HEK293T (cell line): ENCODE measurements at regions not wholly inside any gene's neighbourhood (a gene's known extent, or its start where the extent isn't known, plus 50 kb on each side); places are given as distances from the start of the nearest gene placed in this dataset.

Source experiments
- CTCF ChIA-PET: fragments of 350-600 bp; formaldehyde crosslinking; extraction: SDS; loops from one replicate; lab custom pipeline; 2021; ENCODE audit warnings: antibody characterized with exemption, inconsistent platforms; lab: Yijun Ruan, JAX
- POLR2A ChIA-PET: fragments of 350-600 bp; formaldehyde crosslinking; extraction: SDS; loops from one replicate; lab custom pipeline; 2020; ENCODE audit warnings: antibody characterized with exemption, inconsistent platforms; lab: Yijun Ruan, JAX
- DNase-seq: peaks from one replicate; pipeline ENCODE4 v3.0.0; 2012; ENCODE audit warnings: mixed read lengths; ENCODE audit errors: extremely low spot score
- ARNT ChIP-seq: fragments of 450-650 bp; IDR thresholded peaks from 2 replicates; pipeline ENCODE4 v1.6.1; 2017; ENCODE audit warnings: mild to moderate bottlenecking
- BHLHE40 ChIP-seq: fragments of 450-650 bp; IDR thresholded peaks from 2 replicates; pipeline ENCODE4 v1.6.1; 2016; ENCODE audit warnings: mild to moderate bottlenecking, moderate library complexity, borderline replicate concordance
- CTBP1 ChIP-seq: fragments of 450-650 bp; IDR thresholded peaks from 2 replicates; pipeline ENCODE4 v1.6.1; 2016; ENCODE audit warnings: borderline replicate concordance
- ELF4 ChIP-seq: fragments of 450-650 bp; IDR thresholded peaks from 2 replicates; pipeline ENCODE4 v1.6.1; 2017; ENCODE audit warnings: antibody characterized with exemption
- FOXA1 ChIP-seq: fragments of 450-650 bp; IDR thresholded peaks from 2 replicates; pipeline ENCODE4 v1.6.1; 2016; ENCODE audit warnings: mild to moderate bottlenecking
- FOXK2 ChIP-seq: fragments of 450-650 bp; IDR thresholded peaks from 2 replicates; pipeline ENCODE4 v1.6.1; 2016; ENCODE audit warnings: mild to moderate bottlenecking
- FOXM1 ChIP-seq: fragments of 450-650 bp; IDR thresholded peaks from 2 replicates; pipeline ENCODE4 v1.6.1; 2017; ENCODE audit warnings: mild to moderate bottlenecking, borderline replicate concordance
- HDGF ChIP-seq: fragments of 450-650 bp; IDR thresholded peaks from 2 replicates; pipeline ENCODE4 v1.6.1; 2017; ENCODE audit warnings: antibody characterized with exemption, borderline replicate concordance
- L3MBTL2 ChIP-seq: fragments of 450-650 bp; conservative IDR thresholded peaks from 2 replicates; pipeline ENCODE4 v1.6.1; 2016; ENCODE audit warnings: mild to moderate bottlenecking
- LEF1 ChIP-seq: fragments of 450-650 bp; IDR thresholded peaks from 2 replicates; pipeline ENCODE4 v1.6.1; 2017; ENCODE audit warnings: mild to moderate bottlenecking, borderline replicate concordance
- NFRKB ChIP-seq: fragments of 450-650 bp; IDR thresholded peaks from 2 replicates; pipeline ENCODE4 v1.6.1; 2016; ENCODE audit warnings: mild to moderate bottlenecking, moderate library complexity
- PKNOX1 ChIP-seq: fragments of 450-650 bp; IDR thresholded peaks from 2 replicates; pipeline ENCODE4 v1.6.1; 2016
- SP1 ChIP-seq: fragments of 450-650 bp; IDR thresholded peaks from 2 replicates; pipeline ENCODE4 v1.6.1; 2017
- SUZ12 ChIP-seq: fragments of 450-650 bp; IDR thresholded peaks from 2 replicates; pipeline ENCODE4 v1.6.1; 2016; ENCODE audit warnings: mild to moderate bottlenecking
- TARDBP ChIP-seq: fragments of 450-650 bp; IDR thresholded peaks from 2 replicates; pipeline ENCODE4 v1.6.1; 2016
- ZNF384 ChIP-seq: fragments of 450-650 bp; IDR thresholded peaks from 2 replicates; pipeline ENCODE4 v1.6.1; 2016

GRCh38 chr13:58134525-58134924 lies 503.0 kb downstream of the PCDH17 start:
- DNase-seq: no peak
- POLR2A ChIA-PET: no interaction called here

GRCh38 chr13:58142952-58143351 lies 511.4 kb downstream of the PCDH17 start:
- POLR2A ChIA-PET: no interaction called here
- DNase-seq: no peak
- TF ChIP-seq HDGF: no peak
- TF ChIP-seq SP1: no peak
- no peak for TF ChIP-seq PKNOX1
- TF ChIP-seq FOXA1: no peak
- CTCF ChIA-PET: no interaction called here

More at GRCh38 chr13:58134525-58134924, 503.0 kb downstream of the PCDH17 start:
- TF ChIP-seq ELF4 (no peak), TARDBP (no peak), PKNOX1 (no peak), SUZ12 (no peak), HDGF (no peak), BHLHE40 (no peak), NFRKB (no peak), ARNT (no peak), CTBP1 (no peak), FOXK2 (no peak), L3MBTL2 (no peak), FOXA1 (no peak), ZNF384 (no peak)
- CTCF ChIA-PET: no interaction called here

- ChIA-PET POLR2A (no interaction called here), CTCF (no interaction called here)
- no peak for TF ChIP-seq HDGF
- no peak for DNase-seq
Observed at GRCh38 chr13:58144616-58145015, 513.1 kb downstream of the PCDH17 start.

GRCh38 chr13:58151452-58151851 lies 519.9 kb downstream of the PCDH17 start:
- TF ChIP-seq L3MBTL2 (no peak), FOXM1 (no peak), ZNF384 (no peak), HDGF (no peak), BHLHE40 (no peak), ELF4 (no peak), FOXK2 (no peak), FOXA1 (no peak), CTBP1 (no peak), TARDBP (no peak), SP1 (no peak), SUZ12 (no peak), ARNT (no peak), LEF1 (no peak), PKNOX1 (no peak)
- CTCF ChIA-PET: no interaction called here
- no peak for DNase-seq
- POLR2A ChIA-PET: no interaction called here

GRCh38 chr13:58160980-58161379 lies 529.4 kb downstream of the PCDH17 start:
- no peak for DNase-seq
- no peak for TF ChIP-seq NFRKB
- TF ChIP-seq FOXA1: no peak
- no peak for TF ChIP-seq LEF1
- TF ChIP-seq ELF4: no peak
- no peak for TF ChIP-seq PKNOX1
- no peak for TF ChIP-seq L3MBTL2
- no peak for TF ChIP-seq ZNF384
- TF ChIP-seq SP1: no peak
- POLR2A ChIA-PET: no interaction called here
- CTCF ChIA-PET: no interaction called here

- ChIA-PET POLR2A (no interaction called here), CTCF (no interaction called here)
- DNase-seq: no peak
- TF ChIP-seq SUZ12: no peak
- no peak for TF ChIP-seq CTBP1
- TF ChIP-seq LEF1: no peak
- TF ChIP-seq PKNOX1: peak; percentile 36
- TF ChIP-seq L3MBTL2: no peak
Observed at GRCh38 chr13:58165617-58166016, 534.1 kb downstream of the PCDH17 start.

GRCh38 chr13:58181111-58181510 lies 549.6 kb downstream of the PCDH17 start:
- ChIA-PET CTCF (no interaction called here), POLR2A (no interaction called here)
- no peak for DNase-seq
- TF ChIP-seq FOXK2 (no peak), NFRKB (no peak), L3MBTL2 (no peak), LEF1 (no peak), ZNF384 (no peak), HDGF (no peak), ELF4 (no peak), SP1 (no peak), FOXM1 (no peak), ARNT (no peak), SUZ12 (no peak), FOXA1 (no peak), CTBP1 (no peak), BHLHE40 (no peak), TARDBP (no peak)
